ENCODE measurements at regions not wholly inside any gene's neighbourhood (a gene's known extent, or its start where the extent isn't known, plus 50 kb on each side); places are given as distances from the start of the nearest gene placed in this dataset.

- no peak for TF ChIP-seq CTCF (IDR thresholded peaks at IDR 0.05; ENCODE audit: insufficient read depth, low read depth, low read length, missing control alignments)
- DNase-seq (ENCODE audit: low read depth): no peak
- no peak overlapping the region for H3K4me3 ChIP-seq (ENCODE audit: low read depth, low read length)
Measured at GRCh38 chr1:56418151-56418631, 161.2 kb downstream of the PLPP3 start.

GRCh38 chr1:56417646-56418045 lies 161.7 kb downstream of the PLPP3 start:
- no peak for DNase-seq (ENCODE audit: low read depth)
- TF ChIP-seq CTCF (IDR thresholded peaks at IDR 0.05; ENCODE audit: insufficient read depth, low read depth, low read length, missing control alignments): no peak
- H3K4me3 ChIP-seq (ENCODE audit: low read depth, low read length): no peak overlapping the region

GRCh38 chr1:56416495-56416894 lies 162.9 kb downstream of the PLPP3 start:
- no peak overlapping the region for H3K4me3 ChIP-seq (ENCODE audit: low read depth, low read length)
- no peak for TF ChIP-seq CTCF (IDR thresholded peaks at IDR 0.05; ENCODE audit: insufficient read depth, low read depth, low read length, missing control alignments)
- DNase-seq (ENCODE audit: low read depth): no peak

GRCh38 chr1:56415720-56416119 lies 163.6 kb downstream of the PLPP3 start:
- no peak overlapping the region for H3K4me3 ChIP-seq (ENCODE audit: low read depth, low read length)
- DNase-seq (ENCODE audit: low read depth): no peak
- no peak for TF ChIP-seq CTCF (IDR thresholded peaks at IDR 0.05; ENCODE audit: insufficient read depth, low read depth, low read length, missing control alignments)

DNA sequence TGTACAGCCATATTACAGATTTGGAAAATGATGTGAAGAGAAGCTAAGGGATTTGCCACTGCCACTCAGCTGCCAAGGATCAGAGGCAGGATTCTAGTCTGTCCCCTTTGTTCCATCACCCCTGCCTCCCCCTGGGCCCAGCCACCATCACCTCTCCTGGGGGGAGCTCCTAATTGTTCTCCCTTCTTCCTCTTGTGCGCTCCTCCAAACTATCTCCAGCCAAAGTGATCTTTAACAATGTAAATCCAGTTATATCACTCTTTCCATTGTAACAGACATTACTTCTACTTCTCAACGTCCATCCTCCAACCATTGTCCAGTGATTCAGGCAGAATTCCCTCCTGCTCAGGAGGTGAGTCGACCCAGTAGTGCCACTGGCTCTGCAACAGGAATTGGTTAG lies 164.1 kb downstream of the PLPP3 start:
- no peak overlapping the region for H3K4me3 ChIP-seq (ENCODE audit: low read depth, low read length)
- TF ChIP-seq CTCF (IDR thresholded peaks at IDR 0.05; ENCODE audit: insufficient read depth, low read depth, low read length, missing control alignments): no peak
- DNase-seq (ENCODE audit: low read depth): no peak

GRCh38 chr1:56414728-56415224 lies 164.6 kb downstream of the PLPP3 start:
- no peak for DNase-seq (ENCODE audit: low read depth)
- TF ChIP-seq CTCF (IDR thresholded peaks at IDR 0.05; ENCODE audit: insufficient read depth, low read depth, low read length, missing control alignments): no peak
- no peak overlapping the region for H3K4me3 ChIP-seq (ENCODE audit: low read depth, low read length)

DNA sequence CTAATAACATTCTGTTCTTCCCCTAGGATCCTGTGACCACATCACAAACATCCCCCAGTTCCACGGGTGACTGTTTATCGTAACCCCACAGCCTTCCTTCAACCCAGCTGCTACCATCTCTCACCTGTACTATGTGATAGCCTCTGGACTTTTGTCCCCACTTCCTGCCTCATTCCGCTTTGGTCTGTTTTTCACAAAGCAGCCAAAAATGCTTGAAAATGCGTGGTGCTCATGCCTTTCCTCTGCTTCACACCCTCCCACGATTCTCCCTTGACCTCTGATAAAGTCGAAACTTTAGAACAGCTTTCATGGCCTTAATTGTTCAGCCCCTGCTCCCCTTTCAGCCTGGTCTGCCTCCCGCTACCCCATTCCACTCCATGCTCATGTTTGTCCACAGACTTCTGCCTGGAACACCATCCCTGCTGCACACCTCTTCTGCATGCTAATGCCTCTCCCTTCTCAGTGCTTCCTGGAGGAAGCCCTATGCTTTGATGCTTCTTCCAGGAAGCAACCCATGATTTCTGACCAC lies 165.6 kb downstream of the PLPP3 start:
- no peak for DNase-seq (ENCODE audit: low read depth)
- H3K4me3 ChIP-seq (ENCODE audit: low read depth, low read length): no peak overlapping the region
- TF ChIP-seq CTCF (IDR thresholded peaks at IDR 0.05; ENCODE audit: insufficient read depth, low read depth, low read length, missing control alignments): no peak
